Heart left ventricle (tissue), 16 donors: ENCODE measurements at regions not wholly inside any gene's neighbourhood (a gene's known extent, or its start where the extent isn't known, plus 50 kb on each side); places are given as distances from the start of the nearest gene placed in this dataset.

Experiments used
- ATAC-seq, 4 donors: fragments of 200-7000 bp; cut with Tn5 transposase; one replicate each; pipeline ENCODE4 v1.9.1; 2020 to 2022; ENCODE audit warnings: moderate library complexity in 4 of 4, mild to moderate bottlenecking in 3 of 4, moderate number of reproducible peaks in 1 of 4
- DNase-seq, 5 donors: peaks; one replicate each; pipeline ENCODE4 v3.0.0-alpha.2; 2020
- H3K27ac ChIP-seq, 12 donors: fragments of 200-600 bp; sonication (generic) in 4 of 12; one replicate each; pipeline versions ENCODE4 v1.5.0 to v1.8.0; 2016 to 2022; ENCODE audit warnings: mild to moderate bottlenecking in 2 of 12
- H3K27me3 ChIP-seq, 9 donors: fragments of 200-600 bp; sonication (generic) in 2 of 9; one replicate each; pipeline versions ENCODE4 v1.5.1 to v1.8.0; 2016 to 2022; ENCODE audit warnings: mild to moderate bottlenecking in 3 of 9
- H3K36me3 ChIP-seq, 9 donors: fragments of 200-600 bp; sonication (generic) in 2 of 9; one replicate each; pipeline versions ENCODE4 v1.5.0 to v1.8.0; 2018 to 2022; ENCODE audit warnings: mild to moderate bottlenecking in 2 of 9
- H3K4me1 ChIP-seq, 12 donors: fragments of 200-600 bp; sonication (generic) in 4 of 12; one replicate each; pipeline versions ENCODE4 v1.5.0 to v1.8.0; 2016 to 2022; ENCODE audit warnings: mild to moderate bottlenecking in 3 of 12
- H3K4me3 ChIP-seq, 12 donors: fragments of 200-600 bp; sonication (generic) in 4 of 12; one replicate each; pipeline versions ENCODE4 v1.5.0 to v1.8.0; 2017 to 2022; ENCODE audit warnings: mild to moderate bottlenecking in 9 of 12, moderate library complexity in 4 of 12
- H3K9me3 ChIP-seq, 12 donors: fragments of 200-600 bp; sonication (generic) in 4 of 12; one replicate each; pipeline versions ENCODE4 v1.5.0 to v1.8.0; 2016 to 2022; ENCODE audit warnings: mild to moderate bottlenecking in 1 of 12
- CTCF ChIP-seq, 12 donors: fragments of 200-600 bp; sonication (generic) in 4 of 12; IDR thresholded peaks; one replicate each; pipeline versions ENCODE4 v1.5.0 to v1.8.0; 2018 to 2022; ENCODE audit warnings: antibody characterized with exemption in 12 of 12, mild to moderate bottlenecking in 5 of 12
- POLR2A ChIP-seq, 2 donors: fragments of 450-650 bp; IDR thresholded peaks; one replicate each; pipeline ENCODE4 v1.6.1; 2017; ENCODE audit warnings: antibody characterized with exemption in 2 of 2, mild to moderate bottlenecking in 2 of 2, moderate library complexity in 2 of 2
- WGBS, 4 donors: extraction: QIAGEN DNeasy Blood & Tissue Kit in 2 of 4; methylation state at CpG; one replicate each; pipeline versions ENCODE4 v1.1.5 to v1.1.7; 2013 to 2018; 5-methylcytosine and 5-hydroxymethylcytosine counted together
- intact Hi-C, 10 donors: fragments of 100-400 bp; cut with DNase I; formaldehyde crosslinking; loops; one replicate each; pipeline versions ENCODE4 v1.11.1 to v1.14.2; 2022
- donor health status: ischemic (EF 13 %, LVEDD 7.1; RV severe dilation, severe dysfunction).
- donor health status: healthy with polysubstance abuse.
- donor health status: DM: no; HTN: yes; CAD: no.
- donor health status: DM: no; HTN: no; CAD: no.
- donor health status: ischemic (EF 25% LVEDD 6.9; RV normal size, moderate dysfunction).
- donor health status: ischemic (EF 25% LVEDD 5.7; RV mildly dilated, moderate dysfunction).
- donor health status: healthy.
- donor health status: DM: yes; HTN: yes; CAD: no.
- donor health status: ischemic (EF 35%, LVEDD 5.7; RV mildly dilated, moderate dysfunction).
- donor health status: nonischemic (EF 11% LVEDD 7.7; RV severe dilation, severe dysfunction).
- donor health status: DM: yes; HTN: yes; CAD: no.
- donor health status: PGD.
- donor health status: ischemic (EF 29% LVEDD 5.4; RV normal size, mild dysfunction).
- donor health status: nonischemic (EF 23%, LVEDD 6.1; RV moderate dilation, normal function).

GRCh38 chr5:93809430-93809829 is 68.0 kb upstream of the POU5F2 start:
- intact Hi-C loops, result loop anchor here in 1 of 10 donors (10.0 kb wide), 1 partner anchor 195 kb away; no protein-coding TSS in a partner anchor
- WGBS, 4 donors, result 88 to 89% (median 89%) methylated on average over 1 of the region's 1 CpG
- Histone ChIP-seq H3K27ac (no peak overlapping the region), H3K9me3 (no peaks in the 10 kb centered on the region), H3K4me1 (no peaks in the 10 kb centered on the region), H3K36me3 (no peaks in the 10 kb centered on the region), H3K27me3 (no peaks in the 10 kb centered on the region), H3K4me3 (no peak overlapping the region)
- DNase-seq (no peak), ATAC-seq (no peak)
- TF ChIP-seq CTCF (IDR thresholded peaks at IDR 0.05) (no peak), POLR2A (IDR thresholded peaks at IDR 0.05) (no peak)

GRCh38 chr5:93807846-93808245 is 66.4 kb upstream of the POU5F2 start:
- no peak overlapping the region for H3K27ac ChIP-seq
- H3K27me3 ChIP-seq, result no peaks in the 10 kb centered on the region
- ATAC-seq, result no peak
- H3K9me3 ChIP-seq, result no peaks in the 10 kb centered on the region
- intact Hi-C loops, result loop anchor here in 1 of 10 donors (10.0 kb wide), 1 partner anchor 193 kb away; no protein-coding TSS in a partner anchor
- H3K4me3 ChIP-seq, result no peak overlapping the region
- DNase-seq, result no peak
- no peaks in the 10 kb centered on the region for H3K36me3 ChIP-seq
- WGBS, 4 donors, result 97 to 98% (median 98%) methylated on average over 6 of the region's 6 CpGs
- no peak for TF ChIP-seq POLR2A (IDR thresholded peaks at IDR 0.05)
- TF ChIP-seq CTCF (IDR thresholded peaks at IDR 0.05), result no peak
- no peaks in the 10 kb centered on the region for H3K4me1 ChIP-seq

GRCh38 chr5:93805616-93806379 is 64.4 kb upstream of the POU5F2 start:
- WGBS, 4 donors, result 92 to 96% (median 94%) methylated on average over 5 of the region's 5 CpGs
- DNase-seq (no peak), ATAC-seq (no peak)
- intact Hi-C loops, result loop anchor here in 1 of 10 donors (10.0 kb wide), 1 partner anchor 191 kb away; no protein-coding TSS in a partner anchor
- H3K27ac ChIP-seq, result no peak overlapping the region
- no peaks in the 10 kb centered on the region for H3K9me3 ChIP-seq
- H3K4me1 ChIP-seq, result peaks cover 0 to 5% (median 0%) of the 10 kb centered on the region in 12 donors
- no peaks in the 10 kb centered on the region for H3K36me3 ChIP-seq
- TF ChIP-seq POLR2A (IDR thresholded peaks at IDR 0.05) (no peak), CTCF (IDR thresholded peaks at IDR 0.05) (no peak)
- H3K4me3 ChIP-seq, result no peak overlapping the region
- H3K27me3 ChIP-seq, result no peaks in the 10 kb centered on the region

- DNase-seq (no peak), ATAC-seq (no peak)
- no peak overlapping the region for H3K27ac ChIP-seq
- no peaks in the 10 kb centered on the region for H3K27me3 ChIP-seq
- H3K4me3 ChIP-seq, result no peak overlapping the region
- no peaks in the 10 kb centered on the region for H3K9me3 ChIP-seq
- H3K4me1 ChIP-seq, result peaks cover 0 to 5% (median 0%) of the 10 kb centered on the region in 12 donors
- intact Hi-C loops, result loop anchor here in 9 of 10 donors (2.0 to 10.0 kb wide), 5 partner anchors 186 to 220 kb away; partner anchors contain the start of genes NR2F1-AS1 (in 7 of the 9) and NR2F1 (in 6 of the 9)
- 20 to 25% (median 23%) methylated on average over 2 of the region's 2 CpGs for WGBS, 4 donors
- H3K36me3 ChIP-seq, result no peaks in the 10 kb centered on the region
- TF ChIP-seq CTCF (IDR thresholded peaks at IDR 0.05) (peak; percentile 56 to 81 (median 67)), POLR2A (IDR thresholded peaks at IDR 0.05) (no peak)
Measured at GRCh38 chr5:93800988-93801811, 59.8 kb upstream of the POU5F2 start.
